Suprapubic skin (tissue), 4 donors: ENCODE measurements at regions not wholly inside any gene's neighbourhood (a gene's known extent, or its start where the extent isn't known, plus 50 kb on each side); places are given as distances from the start of the nearest gene placed in this dataset.

ENCODE experiments used
- DNase-seq, 2 donors: peaks; one replicate each; pipeline ENCODE4 v3.0.0-alpha.2; 2019; ENCODE audit warnings: low spot score in 2 of 2
- H3K27ac ChIP-seq: fragments of 200-600 bp; sonication (generic); one replicate; pipeline ENCODE4 v1.5.1; 2019
- H3K27me3 ChIP-seq: fragments of 200-600 bp; sonication (generic); one replicate; pipeline ENCODE4 v1.5.1; 2019
- H3K36me3 ChIP-seq: fragments of 200-600 bp; sonication (generic); one replicate; pipeline ENCODE4 v1.5.1; 2019
- H3K4me1 ChIP-seq: fragments of 200-600 bp; sonication (generic); one replicate; pipeline ENCODE4 v1.5.1; 2019
- H3K4me3 ChIP-seq: fragments of 200-600 bp; sonication (generic); one replicate; pipeline ENCODE4 v1.5.1; 2019; ENCODE audit warnings: mild to moderate bottlenecking
- H3K9me3 ChIP-seq: fragments of 200-600 bp; sonication (generic); one replicate; pipeline ENCODE4 v1.5.1; 2019
- CTCF ChIP-seq, 2 donors: fragments of 200-600 bp in 1 of 2; fragments of 450-650 bp in 1 of 2; sonication (generic) in 1 of 2; IDR thresholded peaks; one replicate each; pipeline ENCODE4 v1.5.1; 2016 to 2019; ENCODE audit warnings: antibody characterized with exemption in 2 of 2, mild to moderate bottlenecking in 1 of 2, moderate library complexity in 1 of 2
- EP300 ChIP-seq: sonication (generic); formaldehyde crosslinking; IDR thresholded peaks from one replicate; pipeline ENCODE4 v1.6.1; 2017; ENCODE audit warnings: antibody characterized with exemption
- POLR2A ChIP-seq, 2 donors: fragments of 450-650 bp; IDR thresholded peaks; one replicate each; pipeline ENCODE4 v1.6.1; 2017; ENCODE audit warnings: antibody characterized with exemption in 2 of 2, mild to moderate bottlenecking in 2 of 2, moderate library complexity in 2 of 2
- POLR2AphosphoS5 ChIP-seq, 3 donors: sonication (generic); formaldehyde crosslinking; IDR thresholded peaks; one replicate each; pipeline ENCODE4 v1.6.1; 2017; ENCODE audit warnings: antibody characterized with exemption in 3 of 3
- WGBS: methylation state at CpG from one replicate; pipeline ENCODE4 v1.1.5; 2018; 5-methylcytosine and 5-hydroxymethylcytosine counted together

- H3K27me3 ChIP-seq = no peaks in the 10 kb centered on the region
- TF ChIP-seq EP300 (no peak), POLR2A (IDR thresholded peaks at IDR 0.05) (no peak), POLR2AphosphoS5 (IDR thresholded peaks at IDR 0.05) (no peak), CTCF (IDR thresholded peaks at IDR 0.05) (no peak)
- no peak for DNase-seq
Observed at GRCh38 chr10:83801983-83802382, 337.3 kb upstream of the GHITM start.

GRCh38 chr10:83806717-83807116, 332.6 kb upstream of the GHITM start:
- H3K36me3 ChIP-seq = no peaks in the 10 kb centered on the region
- H3K4me1 ChIP-seq = no peaks in the 10 kb centered on the region
- no peak overlapping the region for H3K27ac ChIP-seq
- H3K9me3 ChIP-seq = peaks cover 3% of the 10 kb centered on the region
- no peak for DNase-seq
- H3K4me3 ChIP-seq = no peak overlapping the region
- TF ChIP-seq POLR2AphosphoS5 (IDR thresholded peaks at IDR 0.05) (no peak), CTCF (IDR thresholded peaks at IDR 0.05) (no peak), POLR2A (IDR thresholded peaks at IDR 0.05) (no peak), EP300 (no peak)
- H3K27me3 ChIP-seq = no peaks in the 10 kb centered on the region

More at GRCh38 chr10:83801983-83802382, 337.3 kb upstream of the GHITM start:
- no peaks in the 10 kb centered on the region for H3K36me3 ChIP-seq
- H3K9me3 ChIP-seq = peaks cover 3% of the 10 kb centered on the region
- H3K4me3 ChIP-seq = no peak overlapping the region
- no peak overlapping the region for H3K27ac ChIP-seq
- no peaks in the 10 kb centered on the region for H3K4me1 ChIP-seq

GRCh38 chr10:83809001-83809400, 330.3 kb upstream of the GHITM start:
- no peak for TF ChIP-seq EP300
- no peak for TF ChIP-seq CTCF (IDR thresholded peaks at IDR 0.05)
- no peak for TF ChIP-seq POLR2A (IDR thresholded peaks at IDR 0.05)
- no peak for TF ChIP-seq POLR2AphosphoS5 (IDR thresholded peaks at IDR 0.05)
- Histone ChIP-seq H3K27ac (no peak overlapping the region), H3K27me3 (no peaks in the 10 kb centered on the region), H3K9me3 (no peaks in the 10 kb centered on the region), H3K36me3 (no peaks in the 10 kb centered on the region), H3K4me1 (no peaks in the 10 kb centered on the region), H3K4me3 (no peak overlapping the region)
- DNase-seq = no peak
- 60% methylated on average over 2 of the region's 2 CpGs for WGBS

- WGBS = 83% methylated on average over 2 of the region's 2 CpGs
- Histone ChIP-seq H3K9me3 (no peaks in the 10 kb centered on the region), H3K27me3 (no peaks in the 10 kb centered on the region), H3K4me1 (no peaks in the 10 kb centered on the region), H3K4me3 (no peak overlapping the region), H3K27ac (no peak overlapping the region), H3K36me3 (no peaks in the 10 kb centered on the region)
- TF ChIP-seq POLR2A (IDR thresholded peaks at IDR 0.05) (no peak), POLR2AphosphoS5 (IDR thresholded peaks at IDR 0.05) (no peak), CTCF (IDR thresholded peaks at IDR 0.05) (no peak), EP300 (no peak)
- no peak for DNase-seq
Observed at GRCh38 chr10:83816942-83817341, 322.4 kb upstream of the GHITM start.

- H3K4me3 ChIP-seq = no peak overlapping the region
- H3K9me3 ChIP-seq = no peaks in the 10 kb centered on the region
- no peaks in the 10 kb centered on the region for H3K27me3 ChIP-seq
- no peaks in the 10 kb centered on the region for H3K4me1 ChIP-seq
- WGBS = 81% methylated on average over 3 of the region's 3 CpGs
- TF ChIP-seq EP300 (no peak), POLR2A (IDR thresholded peaks at IDR 0.05) (no peak), CTCF (IDR thresholded peaks at IDR 0.05) (no peak), POLR2AphosphoS5 (IDR thresholded peaks at IDR 0.05) (no peak)
- H3K36me3 ChIP-seq = no peaks in the 10 kb centered on the region
- H3K27ac ChIP-seq = no peak overlapping the region
- DNase-seq = no peak
Observed at GRCh38 chr10:83817797-83818196, 321.5 kb upstream of the GHITM start.
